DMS 273 (cell line): ENCODE measurements at regions not wholly inside any gene's neighbourhood (a gene's known extent, or its start where the extent isn't known, plus 50 kb on each side); places are given as distances from the start of the nearest gene placed in this dataset.
A peak's percentile ranks its signal among the peaks of the same experiment; 100 is the strongest.

Source experiments
- DNase-seq: peaks from one replicate; lab custom pipeline; 2025; ENCODE audit not compliant: unreplicated experiment; lab: John Stamatoyannopoulos, UW

- no peak for DNase-seq
Observed at GRCh38 chr21:16294128-16294527, 564.3 kb downstream of the USP25 start.

GRCh38 chr21:16302851-16303282 lies 573.1 kb downstream of the USP25 start:
- DNase-seq, result no peak

GRCh38 chr21:16304174-16305095 lies 574.7 kb downstream of the USP25 start:
- no peak for DNase-seq

GRCh38 chr21:16305686-16306085 lies 575.9 kb downstream of the USP25 start:
- DNase-seq, result no peak

GRCh38 chr21:16307256-16307655 lies 577.5 kb downstream of the USP25 start:
- no peak for DNase-seq

- DNase-seq, result no peak
Observed at GRCh38 chr21:16308269-16308668, 578.5 kb downstream of the USP25 start.

GRCh38 chr21:16309250-16309971 lies 579.6 kb downstream of the USP25 start:
- no peak for DNase-seq

GRCh38 chr21:16310176-16310575 lies 580.4 kb downstream of the USP25 start:
- no peak for DNase-seq

GRCh38 chr21:16311229-16311628 lies 581.4 kb downstream of the USP25 start:
- DNase-seq, result no peak

- no peak for DNase-seq
Observed at GRCh38 chr21:16312321-16312720, 582.5 kb downstream of the USP25 start.

- DNase-seq, result no peak
Observed at GRCh38 chr21:16315223-16315622, 585.4 kb downstream of the USP25 start.

GRCh38 chr21:16318651-16319300 lies 589.0 kb downstream of the USP25 start:
- no peak for DNase-seq

- DNase-seq, result no peak
Observed at GRCh38 chr21:16320110-16320509, 590.3 kb downstream of the USP25 start.

- DNase-seq, result no peak
Observed at GRCh38 chr21:16322454-16322853, 592.7 kb downstream of the USP25 start.

GRCh38 chr21:16323596-16323995 lies 593.8 kb downstream of the USP25 start:
- no peak for DNase-seq

- DNase-seq, result no peak
Observed at GRCh38 chr21:16324630-16325029, 594.8 kb downstream of the USP25 start.

- peak; percentile 82 for DNase-seq
Observed at GRCh38 chr21:16330082-16330907, 600.5 kb downstream of the USP25 start.

- no peak for DNase-seq
Observed at GRCh38 chr21:16330908-16331268, 601.1 kb downstream of the USP25 start.

- DNase-seq, result no peak
Observed at GRCh38 chr21:16337266-16337665, 607.5 kb downstream of the USP25 start.

GRCh38 chr21:16342932-16343331 lies 613.1 kb downstream of the USP25 start:
- no peak for DNase-seq

GRCh38 chr21:16343776-16344175 lies 614.0 kb downstream of the USP25 start:
- no peak for DNase-seq
